Astrocyte of the cerebellum (primary cell): ENCODE measurements at regions not wholly inside any gene's neighbourhood (a gene's known extent, or its start where the extent isn't known, plus 50 kb on each side); places are given as distances from the start of the nearest gene placed in this dataset.

Experiments used
- DNase-seq: peaks from one replicate; pipeline ENCODE4 v3.0.0-alpha.2; 2011; ENCODE audit warnings: low read depth
- H3K4me3 ChIP-seq: 2 replicates; pipeline ENCODE4 v1.5.1; 2011; ENCODE audit warnings: mild to moderate bottlenecking, low read depth, low read length, moderate library complexity
- CTCF ChIP-seq: IDR thresholded peaks from 2 replicates; pipeline ENCODE4 v1.5.1; 2012; ENCODE audit warnings: low read length, low read depth, moderate library complexity, mild to moderate bottlenecking; ENCODE audit errors: missing control alignments
- in situ Hi-C: cut with HindIII; loops from 2 replicates; pipeline ENCODE4 v1.10.0; 2017; ENCODE audit warnings: low sequenced_read_pairs

GRCh38 chr18:10086458-10087210 lies 172.8 kb downstream of the VAPA start:
- in situ Hi-C loops = no loop called here
- TF ChIP-seq CTCF = no peak
- H3K4me3 ChIP-seq = no peak overlapping the region
- DNase-seq = no peak

- no peak for DNase-seq
- in situ Hi-C loops = no loop called here
- no peak for TF ChIP-seq CTCF
- H3K4me3 ChIP-seq = no peak overlapping the region
Observed at GRCh38 chr18:10088734-10089133, 174.9 kb downstream of the VAPA start.

GRCh38 chr18:10089881-10090280 lies 176.1 kb downstream of the VAPA start:
- no peak for DNase-seq
- in situ Hi-C loops = no loop called here
- no peak for TF ChIP-seq CTCF
- H3K4me3 ChIP-seq = no peak overlapping the region

- no peak for DNase-seq
- TF ChIP-seq CTCF = no peak
- in situ Hi-C loops = no loop called here
- H3K4me3 ChIP-seq = no peak overlapping the region
Observed at GRCh38 chr18:10090668-10091067, 176.9 kb downstream of the VAPA start.

GRCh38 chr18:10093445-10093844 lies 179.6 kb downstream of the VAPA start:
- H3K4me3 ChIP-seq = no peak overlapping the region
- TF ChIP-seq CTCF = no peak
- in situ Hi-C loops = no loop called here
- DNase-seq = no peak

- no peak for DNase-seq
- in situ Hi-C loops = no loop called here
- no peak for TF ChIP-seq CTCF
- H3K4me3 ChIP-seq = no peak overlapping the region
Observed at GRCh38 chr18:10094154-10094553, 180.3 kb downstream of the VAPA start.
